ENCODE measurements at regions not wholly inside any gene's neighbourhood (a gene's known extent, or its start where the extent isn't known, plus 50 kb on each side); places are given as distances from the start of the nearest gene placed in this dataset.

GRCh38 chr6:3527651-3527977 lies 70.8 kb upstream of the SLC22A23 start:
- TF ChIP-seq, protein P1, sequence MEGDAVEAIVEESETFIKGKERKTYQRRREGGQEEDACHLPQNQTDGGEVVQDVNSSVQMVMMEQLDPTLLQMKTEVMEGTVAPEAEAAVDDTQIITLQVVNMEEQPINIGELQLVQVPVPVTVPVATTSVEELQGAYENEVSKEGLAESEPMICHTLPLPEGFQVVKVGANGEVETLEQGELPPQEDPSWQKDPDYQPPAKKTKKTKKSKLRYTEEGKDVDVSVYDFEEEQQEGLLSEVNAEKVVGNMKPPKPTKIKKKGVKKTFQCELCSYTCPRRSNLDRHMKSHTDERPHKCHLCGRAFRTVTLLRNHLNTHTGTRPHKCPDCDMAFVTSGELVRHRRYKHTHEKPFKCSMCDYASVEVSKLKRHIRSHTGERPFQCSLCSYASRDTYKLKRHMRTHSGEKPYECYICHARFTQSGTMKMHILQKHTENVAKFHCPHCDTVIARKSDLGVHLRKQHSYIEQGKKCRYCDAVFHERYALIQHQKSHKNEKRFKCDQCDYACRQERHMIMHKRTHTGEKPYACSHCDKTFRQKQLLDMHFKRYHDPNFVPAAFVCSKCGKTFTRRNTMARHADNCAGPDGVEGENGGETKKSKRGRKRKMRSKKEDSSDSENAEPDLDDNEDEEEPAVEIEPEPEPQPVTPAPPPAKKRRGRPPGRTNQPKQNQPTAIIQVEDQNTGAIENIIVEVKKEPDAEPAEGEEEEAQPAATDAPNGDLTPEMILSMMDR (IDR thresholded peaks at IDR 0.05 in 2 of 3, conservative IDR thresholded peaks at IDR 0.05 in 1 of 3; ENCODE audit: control insufficient read depth in 2 of 3, extremely low read depth in 1 of 3, insufficient read depth in 1 of 3, low read depth in 3 of 3, low read length in 3 of 3) = no peak
- TF ChIP-seq POLR2A (IDR thresholded peaks at IDR 0.05; ENCODE audit: low read depth, low read length) (no peak), YBX1 (IDR thresholded peaks at IDR 0.05) (no peak), BRCA1 (IDR thresholded peaks at IDR 0.05; ENCODE audit: low read depth, low read length) (no peak), ZNF274 (IDR thresholded peaks at IDR 0.05; ENCODE audit: insufficient read depth, insufficient read length) (no peak), SP1 (IDR thresholded peaks at IDR 0.05; ENCODE audit: low read depth, low read length) (no peak), RBBP5 (conservative IDR thresholded peaks at IDR 0.05) (no peak), ESRRA (IDR thresholded peaks at IDR 0.05; ENCODE audit: low read length) (no peak), MEF2B (IDR thresholded peaks at IDR 0.05; ENCODE audit: partially characterized antibody, poor library complexity, severe bottlenecking) (no peak), FOXM1 (IDR thresholded peaks at IDR 0.05; ENCODE audit: low read depth, low read length) (no peak)
- TF ChIP-seq, protein P2, sequence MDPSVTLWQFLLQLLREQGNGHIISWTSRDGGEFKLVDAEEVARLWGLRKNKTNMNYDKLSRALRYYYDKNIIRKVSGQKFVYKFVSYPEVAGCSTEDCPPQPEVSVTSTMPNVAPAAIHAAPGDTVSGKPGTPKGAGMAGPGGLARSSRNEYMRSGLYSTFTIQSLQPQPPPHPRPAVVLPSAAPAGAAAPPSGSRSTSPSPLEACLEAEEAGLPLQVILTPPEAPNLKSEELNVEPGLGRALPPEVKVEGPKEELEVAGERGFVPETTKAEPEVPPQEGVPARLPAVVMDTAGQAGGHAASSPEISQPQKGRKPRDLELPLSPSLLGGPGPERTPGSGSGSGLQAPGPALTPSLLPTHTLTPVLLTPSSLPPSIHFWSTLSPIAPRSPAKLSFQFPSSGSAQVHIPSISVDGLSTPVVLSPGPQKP (IDR thresholded peaks at IDR 0.05; ENCODE audit: low read depth, low read length) = no peak

All from GM12878 (cell line).